ENCODE measurements at regions not wholly inside any gene's neighbourhood (a gene's known extent, or its start where the extent isn't known, plus 50 kb on each side); places are given as distances from the start of the nearest gene placed in this dataset.

- Histone ChIP-seq H3K27me3 (ENCODE audit: insufficient read depth, low read length, poor library complexity, severe bottlenecking) (no peaks in the 10 kb centered on the region), H3K9me3 (ENCODE audit: insufficient read depth, low read depth, low read length) (no peaks in the 10 kb centered on the region), H3K9me2 (replicated peaks; ENCODE audit: low read depth, low read length) (no peaks in the 10 kb centered on the region), H3K36me3 (ENCODE audit: insufficient read depth, low read length) (no peaks in the 10 kb centered on the region), H4K20me1 (ENCODE audit: insufficient read depth, low read length, poor library complexity, severe bottlenecking) (no peaks in the 10 kb centered on the region), H3K4me1 (ENCODE audit: insufficient read depth, low read length, poor library complexity, severe bottlenecking) (peaks cover 7% of the 10 kb centered on the region), H3F3A (ENCODE audit: low read depth) (no peaks in the 10 kb centered on the region), H3K4me3 (ENCODE audit: low read length, poor library complexity, severe bottlenecking) (no peak overlapping the region), H2AFZ (ENCODE audit: low read length) (no peak overlapping the region), H3K79me2 (ENCODE audit: insufficient read depth, low read length) (no peaks in the 10 kb centered on the region), H3K4me2 (ENCODE audit: low read depth, low read length, poor library complexity, severe bottlenecking) (no peak overlapping the region), H3K9ac (ENCODE audit: low read depth, low read length, poor library complexity, severe bottlenecking) (no peak overlapping the region)
- TF ChIP-seq EZH2phosphoT487 (IDR thresholded peaks at IDR 0.05; ENCODE audit: borderline replicate concordance) (no peak), CTCF (conservative IDR thresholded peaks at IDR 0.05; ENCODE audit: low read length) (no peak)
Observed at GRCh38 chr5:135213466-135214239, 179.6 kb upstream of the PITX1 start.

GRCh38 chr5:135213027-135213386 is 179.0 kb upstream of the PITX1 start:
- Histone ChIP-seq H3K4me2 (ENCODE audit: low read depth, low read length, poor library complexity, severe bottlenecking) (no peak overlapping the region), H3K9ac (ENCODE audit: low read depth, low read length, poor library complexity, severe bottlenecking) (no peak overlapping the region), H3K79me2 (ENCODE audit: insufficient read depth, low read length) (no peaks in the 10 kb centered on the region), H2AFZ (ENCODE audit: low read length) (no peak overlapping the region), H3K4me3 (ENCODE audit: low read length, poor library complexity, severe bottlenecking) (no peak overlapping the region), H3K4me1 (ENCODE audit: insufficient read depth, low read length, poor library complexity, severe bottlenecking) (peaks cover 10% of the 10 kb centered on the region), H3K9me3 (ENCODE audit: insufficient read depth, low read depth, low read length) (no peaks in the 10 kb centered on the region), H3F3A (ENCODE audit: low read depth) (no peaks in the 10 kb centered on the region), H3K9me2 (replicated peaks; ENCODE audit: low read depth, low read length) (no peaks in the 10 kb centered on the region), H3K27me3 (ENCODE audit: insufficient read depth, low read length, poor library complexity, severe bottlenecking) (no peaks in the 10 kb centered on the region), H3K36me3 (ENCODE audit: insufficient read depth, low read length) (no peaks in the 10 kb centered on the region), H4K20me1 (ENCODE audit: insufficient read depth, low read length, poor library complexity, severe bottlenecking) (no peaks in the 10 kb centered on the region)
- TF ChIP-seq CTCF (conservative IDR thresholded peaks at IDR 0.05; ENCODE audit: low read length), result no peak
- no peak for TF ChIP-seq EZH2phosphoT487 (IDR thresholded peaks at IDR 0.05; ENCODE audit: borderline replicate concordance)

GRCh38 chr5:135212361-135213026 is 178.5 kb upstream of the PITX1 start:
- H3K4me3 ChIP-seq (ENCODE audit: low read length, poor library complexity, severe bottlenecking), result no peak overlapping the region
- H3K4me2 ChIP-seq (ENCODE audit: low read depth, low read length, poor library complexity, severe bottlenecking), result no peak overlapping the region
- no peak for TF ChIP-seq EZH2phosphoT487 (IDR thresholded peaks at IDR 0.05; ENCODE audit: borderline replicate concordance)
- no peak for TF ChIP-seq CTCF (conservative IDR thresholded peaks at IDR 0.05; ENCODE audit: low read length)
- no peaks in the 10 kb centered on the region for H3K9me3 ChIP-seq (ENCODE audit: insufficient read depth, low read depth, low read length)
- H3K4me1 ChIP-seq (ENCODE audit: insufficient read depth, low read length, poor library complexity, severe bottlenecking), result peaks cover 10% of the 10 kb centered on the region
- no peaks in the 10 kb centered on the region for H3K27me3 ChIP-seq (ENCODE audit: insufficient read depth, low read length, poor library complexity, severe bottlenecking)
- no peaks in the 10 kb centered on the region for H3K9me2 ChIP-seq (replicated peaks; ENCODE audit: low read depth, low read length)
- no peaks in the 10 kb centered on the region for H3K36me3 ChIP-seq (ENCODE audit: insufficient read depth, low read length)
- H3K79me2 ChIP-seq (ENCODE audit: insufficient read depth, low read length), result no peaks in the 10 kb centered on the region
- H4K20me1 ChIP-seq (ENCODE audit: insufficient read depth, low read length, poor library complexity, severe bottlenecking), result no peaks in the 10 kb centered on the region
- H3F3A ChIP-seq (ENCODE audit: low read depth), result no peaks in the 10 kb centered on the region
- H3K9ac ChIP-seq (ENCODE audit: low read depth, low read length, poor library complexity, severe bottlenecking), result no peak overlapping the region
- no peak overlapping the region for H2AFZ ChIP-seq (ENCODE audit: low read length)
